ENCODE measurements at regions not wholly inside any gene's neighbourhood (a gene's known extent, or its start where the extent isn't known, plus 50 kb on each side); places are given as distances from the start of the nearest gene placed in this dataset.

GRCh38 chr7:153473185-153473584 lies 579.0 kb upstream of the DPP6 start:
- TF ChIP-seq ZNF274 (IDR thresholded peaks at IDR 0.05; ENCODE audit: low read depth, low read length) (no peak), YY1 (IDR thresholded peaks at IDR 0.05; ENCODE audit: insufficient read depth, insufficient read length) (no peak)

Measured in NT2/D1 (cell line).